Upper lobe of right lung (tissue), 1 donor: ENCODE measurements at regions not wholly inside any gene's neighbourhood (a gene's known extent, or its start where the extent isn't known, plus 50 kb on each side); places are given as distances from the start of the nearest gene placed in this dataset.

Experiments
- ATAC-seq: fragments of 200-7000 bp; cut with Tn5 transposase; one replicate; pipeline ENCODE4 v1.9.1; 2020; ENCODE audit warnings: mild to moderate bottlenecking, moderate library complexity
- DNase-seq: peaks from one replicate; pipeline ENCODE4 v3.0.0-alpha.2; 2020
- H3K27ac ChIP-seq: fragments of 200-600 bp; one replicate; pipeline ENCODE4 v1.8.0; 2022
- H3K27me3 ChIP-seq: fragments of 200-600 bp; one replicate; pipeline ENCODE4 v1.8.0; 2022; ENCODE audit warnings: mild to moderate bottlenecking
- H3K36me3 ChIP-seq: fragments of 200-600 bp; one replicate; pipeline ENCODE4 v1.8.0; 2022
- H3K4me1 ChIP-seq: fragments of 200-600 bp; one replicate; pipeline ENCODE4 v1.8.0; 2022
- H3K4me3 ChIP-seq: fragments of 200-600 bp; one replicate; pipeline ENCODE4 v1.8.0; 2022; ENCODE audit warnings: mild to moderate bottlenecking
- H3K9me3 ChIP-seq: fragments of 200-600 bp; one replicate; pipeline ENCODE4 v1.8.0; 2022
- intact Hi-C: fragments of 100-400 bp; cut with DNase I; formaldehyde crosslinking; loops from one replicate; pipeline ENCODE4 v1.11.0; 2022
- TF ChIP-seq, protein P1 (sequence below): fragments of 200-600 bp; IDR thresholded peaks from one replicate; pipeline ENCODE4 v1.8.0; 2022; ENCODE audit warnings: antibody characterized with exemption
- donor health status: DM: no; HTN: yes; CAD: no; lungs with severe emphysema.

DNA sequence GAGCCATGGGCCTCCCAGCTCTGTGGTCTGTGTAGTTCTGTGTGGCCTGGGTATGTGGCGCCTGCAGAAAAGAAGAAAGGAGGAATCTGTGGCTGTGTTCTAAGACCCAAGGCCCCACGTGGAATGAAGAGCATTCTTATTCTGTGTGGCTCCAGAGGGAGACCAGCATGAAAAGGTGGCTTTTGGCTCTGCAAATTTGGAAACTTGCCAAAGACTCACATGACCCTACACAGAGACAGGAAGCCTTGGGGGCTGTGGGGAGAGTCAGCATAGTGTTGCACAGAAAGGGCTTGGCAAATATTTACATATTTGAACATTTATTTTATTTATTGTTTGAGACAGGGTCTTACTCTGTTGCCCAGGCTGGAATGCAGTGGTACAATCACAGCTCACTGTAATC is 193.3 kb downstream of the TMEM38B start:
- intact Hi-C loops: no loop called here
- H3K27ac ChIP-seq: no peak overlapping the region
- no peaks in the 10 kb centered on the region for H3K4me1 ChIP-seq
- ATAC-seq (no peak), DNase-seq (no peak)
- H3K36me3 ChIP-seq: no peaks in the 10 kb centered on the region
- H3K9me3 ChIP-seq: no peaks in the 10 kb centered on the region
- H3K27me3 ChIP-seq: no peaks in the 10 kb centered on the region
- H3K4me3 ChIP-seq: no peak overlapping the region
- TF ChIP-seq, protein P1, sequence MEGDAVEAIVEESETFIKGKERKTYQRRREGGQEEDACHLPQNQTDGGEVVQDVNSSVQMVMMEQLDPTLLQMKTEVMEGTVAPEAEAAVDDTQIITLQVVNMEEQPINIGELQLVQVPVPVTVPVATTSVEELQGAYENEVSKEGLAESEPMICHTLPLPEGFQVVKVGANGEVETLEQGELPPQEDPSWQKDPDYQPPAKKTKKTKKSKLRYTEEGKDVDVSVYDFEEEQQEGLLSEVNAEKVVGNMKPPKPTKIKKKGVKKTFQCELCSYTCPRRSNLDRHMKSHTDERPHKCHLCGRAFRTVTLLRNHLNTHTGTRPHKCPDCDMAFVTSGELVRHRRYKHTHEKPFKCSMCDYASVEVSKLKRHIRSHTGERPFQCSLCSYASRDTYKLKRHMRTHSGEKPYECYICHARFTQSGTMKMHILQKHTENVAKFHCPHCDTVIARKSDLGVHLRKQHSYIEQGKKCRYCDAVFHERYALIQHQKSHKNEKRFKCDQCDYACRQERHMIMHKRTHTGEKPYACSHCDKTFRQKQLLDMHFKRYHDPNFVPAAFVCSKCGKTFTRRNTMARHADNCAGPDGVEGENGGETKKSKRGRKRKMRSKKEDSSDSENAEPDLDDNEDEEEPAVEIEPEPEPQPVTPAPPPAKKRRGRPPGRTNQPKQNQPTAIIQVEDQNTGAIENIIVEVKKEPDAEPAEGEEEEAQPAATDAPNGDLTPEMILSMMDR: no peak

DNA sequence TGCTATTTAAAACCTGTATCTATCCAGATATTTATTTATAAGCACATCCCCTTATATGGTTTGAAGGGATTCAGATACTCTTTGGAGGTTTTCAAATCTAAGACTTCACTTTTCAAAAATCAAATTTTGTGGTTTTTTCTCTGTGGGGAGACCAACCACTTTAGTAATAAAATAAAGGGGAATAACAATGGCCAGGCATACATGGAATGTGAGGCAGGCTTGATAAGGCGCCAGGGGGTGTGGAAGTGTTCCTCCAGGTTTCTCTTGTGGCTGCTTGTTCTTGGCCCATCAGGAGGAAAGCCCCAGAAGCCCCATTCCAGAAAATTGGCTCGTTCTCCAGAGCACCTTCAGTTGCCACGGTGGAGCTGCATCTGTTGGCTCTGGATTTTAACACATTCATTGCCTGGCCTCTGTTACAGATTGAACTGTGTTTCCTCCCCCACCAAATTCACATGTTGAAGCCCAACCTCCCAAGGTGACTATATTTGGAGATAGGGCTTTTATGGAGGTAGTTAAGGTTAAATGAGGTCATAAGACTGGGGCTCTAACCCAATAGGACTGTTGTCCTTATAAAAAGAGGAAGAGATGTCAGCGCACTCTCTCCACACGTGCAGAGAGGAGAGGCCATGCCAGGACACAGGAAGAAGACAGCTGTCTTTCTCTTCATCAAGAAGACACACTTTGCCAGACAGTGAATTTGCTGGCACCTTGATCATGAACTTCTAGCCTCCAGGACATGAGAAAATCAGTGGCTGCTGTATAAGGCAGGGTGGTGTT is 195.9 kb downstream of the TMEM38B start:
- no peaks in the 10 kb centered on the region for H3K9me3 ChIP-seq
- no peaks in the 10 kb centered on the region for H3K4me1 ChIP-seq
- no peaks in the 10 kb centered on the region for H3K27me3 ChIP-seq
- H3K36me3 ChIP-seq: no peaks in the 10 kb centered on the region
- H3K27ac ChIP-seq: no peak overlapping the region
- ATAC-seq: no peak
- H3K4me3 ChIP-seq: no peak overlapping the region
- TF ChIP-seq, protein P1: no peak
- intact Hi-C loops: no loop called here
- DNase-seq: no peak

DNA sequence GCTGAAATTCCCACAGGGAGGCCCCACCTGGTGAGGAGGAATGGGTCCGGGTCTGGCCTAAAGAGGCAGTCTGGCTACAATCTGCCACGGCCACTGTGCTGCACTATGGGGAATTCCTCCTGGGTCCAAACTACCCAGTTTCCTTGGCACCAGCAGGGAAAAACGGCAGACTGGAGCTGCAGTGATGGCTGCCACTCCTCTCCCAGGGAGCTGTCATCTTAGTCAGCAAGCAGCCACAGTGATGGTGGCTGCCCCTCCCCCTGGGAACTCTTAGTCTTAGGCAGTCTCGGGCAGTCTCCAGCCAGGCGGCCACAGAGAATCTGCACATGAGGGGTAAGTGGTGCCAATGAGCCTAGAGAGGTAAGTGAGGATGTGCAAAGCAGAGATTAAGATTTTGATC is 205.8 kb downstream of the TMEM38B start:
- TF ChIP-seq, protein P1: no peak
- no peak overlapping the region for H3K4me3 ChIP-seq
- H3K36me3 ChIP-seq: no peaks in the 10 kb centered on the region
- no peak for DNase-seq
- H3K9me3 ChIP-seq: no peaks in the 10 kb centered on the region
- no peak overlapping the region for H3K27ac ChIP-seq
- H3K4me1 ChIP-seq: no peaks in the 10 kb centered on the region
- H3K27me3 ChIP-seq: no peaks in the 10 kb centered on the region
- intact Hi-C loops: no loop called here
- no peak for ATAC-seq

DNA sequence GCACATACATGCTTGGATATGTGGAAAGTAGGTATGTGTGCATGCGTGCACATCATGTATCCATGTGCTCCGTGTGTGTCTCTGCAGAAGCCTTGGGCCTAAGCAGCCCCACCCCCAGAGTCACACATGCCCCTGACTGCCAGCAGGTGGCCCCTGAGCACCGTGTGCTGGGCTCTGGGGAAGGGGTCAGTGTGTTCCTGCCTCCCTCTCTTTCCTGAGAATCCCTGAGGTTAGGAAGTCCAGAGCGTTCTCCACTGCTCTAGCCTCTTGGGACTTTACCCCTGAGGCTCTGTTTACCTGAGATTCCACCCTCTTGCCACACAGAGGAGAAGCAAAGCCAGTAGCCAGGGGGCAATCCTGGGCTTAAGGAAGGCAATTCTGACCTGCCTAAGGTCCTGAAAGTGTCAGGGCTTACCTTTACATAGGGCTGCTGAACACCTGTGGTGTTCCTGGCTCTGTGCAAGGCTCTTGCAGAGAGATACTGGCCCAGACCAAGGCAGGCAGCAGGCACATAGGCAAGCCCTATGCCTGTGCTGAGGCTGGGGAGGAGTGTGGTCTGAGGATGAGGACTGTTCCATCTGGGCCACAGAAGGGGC is 207.3 kb downstream of the TMEM38B start:
- Histone ChIP-seq H3K27ac (no peak overlapping the region), H3K4me1 (no peaks in the 10 kb centered on the region), H3K9me3 (no peaks in the 10 kb centered on the region), H3K36me3 (no peaks in the 10 kb centered on the region), H3K27me3 (no peaks in the 10 kb centered on the region), H3K4me3 (no peak overlapping the region)
- intact Hi-C loops: no loop called here
- TF ChIP-seq, protein P1: peak; percentile 58
- ATAC-seq (peak; percentile 85), DNase-seq (no peak)

DNA sequence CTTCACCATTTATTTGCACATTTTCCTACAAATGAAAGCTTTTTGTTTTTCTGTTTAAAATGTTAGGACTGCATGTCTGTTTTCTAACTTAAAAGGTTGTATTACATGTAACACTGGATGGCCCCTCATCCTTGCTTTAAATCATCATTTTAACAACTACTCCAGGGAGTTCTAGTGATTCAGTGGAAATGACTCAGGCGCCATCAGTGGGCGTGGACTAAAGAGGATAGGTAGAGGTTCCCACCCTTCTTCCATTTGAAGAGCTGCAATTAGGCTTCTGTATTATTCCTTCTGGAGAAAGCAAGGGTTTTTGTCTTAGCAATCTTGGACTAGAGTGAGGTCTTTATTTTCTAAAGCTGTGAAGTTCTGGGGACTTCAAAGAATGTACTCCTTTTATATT is 213.7 kb downstream of the TMEM38B start:
- TF ChIP-seq, protein P1: no peak
- Histone ChIP-seq H3K9me3 (no peaks in the 10 kb centered on the region), H3K27me3 (no peaks in the 10 kb centered on the region), H3K27ac (no peak overlapping the region), H3K4me1 (no peaks in the 10 kb centered on the region), H3K36me3 (no peaks in the 10 kb centered on the region), H3K4me3 (no peak overlapping the region)
- DNase-seq (no peak), ATAC-seq (no peak)
- intact Hi-C loops: no loop called here
